PFSK-1 (cell line): ENCODE measurements at regions not wholly inside any gene's neighbourhood (a gene's known extent, or its start where the extent isn't known, plus 50 kb on each side); places are given as distances from the start of the nearest gene placed in this dataset.

ENCODE experiments used
- FOXP2 ChIP-seq: optimal IDR thresholded peaks from 2 replicates; pipeline ENCODE3; 2011; ENCODE audit warnings: borderline replicate concordance, control low read depth, inconsistent platforms; ENCODE audit not compliant: insufficient read depth; ENCODE audit errors: extremely low read length, extremely low read depth
- POLR2AphosphoS5 ChIP-seq: IDR thresholded peaks from 2 replicates; pipeline ENCODE4 v1.6.1; 2012; ENCODE audit warnings: low read depth, mild to moderate bottlenecking, control low read depth, low read length, moderate library complexity
- REST ChIP-seq, 2 experiments: IDR thresholded peaks; 2 replicates each; pipeline versions ENCODE4 v1.6.1 to v1.8.0; 2011 to 2012; ENCODE audit warnings: low read depth in 2 of 2, low read length in 2 of 2, control low read depth in 1 of 2, inconsistent platforms in 1 of 2, mild to moderate bottlenecking in 1 of 2, moderate library complexity in 1 of 2; ENCODE audit not compliant: insufficient read depth in 1 of 2
- SIN3A ChIP-seq: IDR thresholded peaks from 2 replicates; pipeline ENCODE4 v1.6.1; 2012; ENCODE audit warnings: mild to moderate bottlenecking, low read length, moderate library complexity, borderline replicate concordance; ENCODE audit not compliant: insufficient read depth
- TAF1 ChIP-seq: IDR thresholded peaks from 2 replicates; pipeline ENCODE4 v1.6.1; 2012; ENCODE audit warnings: low read length, control low read depth, borderline replicate concordance; ENCODE audit not compliant: insufficient read depth

DNA sequence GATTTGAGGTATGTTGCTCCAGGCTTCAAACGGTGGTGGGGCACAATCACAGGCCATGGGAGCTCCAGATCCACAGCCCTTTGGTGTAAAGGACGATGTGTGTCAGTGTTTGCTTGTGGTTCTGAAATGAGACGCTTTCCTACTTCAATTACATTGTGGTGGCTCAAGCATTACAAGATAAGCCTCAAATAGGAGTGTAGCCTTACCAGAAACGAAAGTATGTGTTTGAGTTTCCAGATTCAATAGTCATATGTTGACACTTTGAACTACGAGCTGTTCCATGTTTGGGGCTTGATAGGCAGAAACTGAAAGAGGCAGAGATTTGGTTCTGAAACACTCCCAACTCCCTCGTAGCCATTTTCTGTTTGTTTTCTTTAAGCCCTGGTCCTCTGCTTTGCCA, 187.1 kb downstream of the MYLK4 start:
- TF ChIP-seq POLR2AphosphoS5: no peak
- TF ChIP-seq SIN3A: no peak
- TF ChIP-seq FOXP2: no peak
- TF ChIP-seq TAF1: no peak
- no peak for TF ChIP-seq REST (IDR thresholded peaks at IDR 0.05; ENCODE audit: insufficient read depth in 1 of 2, low read depth in 2 of 2, low read length in 2 of 2)

DNA sequence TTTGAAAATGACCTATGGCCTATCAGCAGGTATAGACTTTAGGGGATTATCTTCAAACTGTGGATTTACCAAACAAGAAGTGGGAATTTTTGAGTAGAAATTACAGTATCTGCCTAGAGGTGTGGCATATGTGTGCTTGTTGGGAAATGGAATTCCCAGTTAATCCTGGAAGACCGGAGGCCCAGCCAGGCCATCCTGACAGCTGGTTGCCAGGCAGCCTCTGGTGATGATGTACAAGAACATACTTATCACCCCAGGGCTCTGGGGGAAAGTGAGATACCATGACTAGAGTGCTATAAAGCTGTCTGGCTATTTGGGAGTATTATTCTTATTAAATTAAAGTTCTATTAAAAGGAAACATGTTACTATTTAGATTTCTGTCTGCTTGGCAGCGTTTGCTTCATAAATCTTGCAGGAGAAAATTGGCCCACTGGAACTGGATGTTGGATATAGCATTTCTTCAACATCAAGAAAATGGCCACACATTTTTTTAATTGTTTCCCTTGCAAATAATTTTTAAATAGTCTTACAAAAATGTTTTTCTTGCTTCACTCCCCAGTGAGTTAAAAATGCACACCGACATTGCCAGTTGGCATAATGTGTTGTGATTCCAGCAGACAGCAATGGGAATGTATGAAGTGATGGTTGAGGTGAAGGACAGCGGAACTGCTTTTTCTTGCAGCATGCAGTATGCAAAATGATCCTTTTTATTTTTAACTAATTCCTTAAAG, 187.8 kb downstream of the MYLK4 start:
- TF ChIP-seq REST (IDR thresholded peaks at IDR 0.05; ENCODE audit: insufficient read depth in 1 of 2, low read depth in 2 of 2, low read length in 2 of 2): no peak
- no peak for TF ChIP-seq FOXP2
- no peak for TF ChIP-seq TAF1
- no peak for TF ChIP-seq POLR2AphosphoS5
- no peak for TF ChIP-seq SIN3A

GRCh38 chr6:2560917-2561698, 189.6 kb downstream of the MYLK4 start:
- no peak for TF ChIP-seq REST (IDR thresholded peaks at IDR 0.05; ENCODE audit: insufficient read depth in 1 of 2, low read depth in 2 of 2, low read length in 2 of 2)

- TF ChIP-seq TAF1 (no peak), FOXP2 (no peak), POLR2AphosphoS5 (no peak), SIN3A (no peak), REST (IDR thresholded peaks at IDR 0.05; ENCODE audit: insufficient read depth in 1 of 2, low read depth in 2 of 2, low read length in 2 of 2) (no peak)
Observed at GRCh38 chr6:2560140-2560818, 190.4 kb downstream of the MYLK4 start.
